IMR-90 (cell line): ENCODE measurements at regions not wholly inside any gene's neighbourhood (a gene's known extent, or its start where the extent isn't known, plus 50 kb on each side); places are given as distances from the start of the nearest gene placed in this dataset.

Experiments used
- CEBPB ChIP-seq: IDR thresholded peaks from 2 replicates; pipeline ENCODE4 v1.6.1; 2012; ENCODE audit warnings: low read depth, low read length, improper control_type of control experiment
- CTCF ChIP-seq: conservative IDR thresholded peaks from 2 replicates; pipeline ENCODE4 v1.5.1; 2012; ENCODE audit warnings: mild to moderate bottlenecking, low read depth, low read length, improper control_type of control experiment
- MAFK ChIP-seq: IDR thresholded peaks from 2 replicates; pipeline ENCODE4 v1.6.1; 2012; ENCODE audit warnings: low read depth, low read length, improper control_type of control experiment
- MAZ ChIP-seq: IDR thresholded peaks from 2 replicates; pipeline ENCODE4 v1.6.1; 2012; ENCODE audit warnings: low read depth, mild to moderate bottlenecking, low read length, improper control_type of control experiment, moderate library complexity, borderline replicate concordance
- POLR2A ChIP-seq: IDR thresholded peaks from 2 replicates; pipeline ENCODE4 v1.6.1; 2012; ENCODE audit warnings: mild to moderate bottlenecking, low read depth, low read length
- RAD21 ChIP-seq: IDR thresholded peaks from 2 replicates; pipeline ENCODE4 v1.6.1; 2012; ENCODE audit warnings: low read length, improper control_type of control experiment
- RCOR1 ChIP-seq: IDR thresholded peaks from 2 replicates; pipeline ENCODE4 v1.6.1; 2012; ENCODE audit warnings: mild to moderate bottlenecking, low read length, improper control_type of control experiment; ENCODE audit not compliant: insufficient replicate concordance
- SMC3 ChIP-seq: fragments of 150-350 bp; IDR thresholded peaks from 2 replicates; pipeline ENCODE4 v1.6.1; 2016; ENCODE audit warnings: low read depth, mild to moderate bottlenecking, antibody characterized with exemption, low read length, moderate library complexity

GRCh38 chr1:47687631-47688460 is 250.0 kb downstream of the FOXD2 start:
- TF ChIP-seq CTCF, result no peak
- TF ChIP-seq POLR2A, result no peak
- TF ChIP-seq SMC3, result no peak
- no peak for TF ChIP-seq RCOR1
- no peak for TF ChIP-seq MAFK
- TF ChIP-seq RAD21, result no peak
- TF ChIP-seq CEBPB, result no peak
- TF ChIP-seq MAZ, result no peak
